Osteoblast (primary cell): ENCODE measurements at regions not wholly inside any gene's neighbourhood (a gene's known extent, or its start where the extent isn't known, plus 50 kb on each side); places are given as distances from the start of the nearest gene placed in this dataset.

ENCODE experiments used
- DNase-seq: peaks from one replicate; pipeline ENCODE4 v3.0.0; 2011; ENCODE audit warnings: low spot score, mixed read lengths; ENCODE audit not compliant: insufficient read length; ENCODE audit errors: missing footprints
- H2AFZ ChIP-seq: 2 replicates; pipeline ENCODE4 v1.6.0; 2011; ENCODE audit warnings: mild to moderate bottlenecking, low read length
- H3K27ac ChIP-seq: 2 replicates; pipeline ENCODE4 v1.5.1; 2011; ENCODE audit warnings: mild to moderate bottlenecking, low read depth, low read length, moderate library complexity
- H3K27me3 ChIP-seq: 2 replicates; pipeline ENCODE4 v1.6.0; 2012; ENCODE audit warnings: mild to moderate bottlenecking, control low read depth, inconsistent platforms, low read length, moderate library complexity; ENCODE audit not compliant: insufficient read depth
- H3K36me3 ChIP-seq: 2 replicates; pipeline ENCODE4 v1.5.1; 2011; ENCODE audit warnings: mild to moderate bottlenecking, low read length, control low read depth, moderate library complexity; ENCODE audit not compliant: insufficient read depth
- H3K4me1 ChIP-seq: 2 replicates; pipeline ENCODE4 v1.5.1; 2011; ENCODE audit warnings: mild to moderate bottlenecking, low read length, control low read depth, moderate library complexity; ENCODE audit not compliant: insufficient read depth
- H3K4me2 ChIP-seq: 2 replicates; pipeline ENCODE4 v1.6.0; 2011; ENCODE audit warnings: mild to moderate bottlenecking, low read length; ENCODE audit not compliant: insufficient read depth
- H3K4me3 ChIP-seq: fragments of 200-600 bp; sonication (generic); 3 replicates; pipeline ENCODE4 v1.5.1; 2012; ENCODE audit warnings: mild to moderate bottlenecking, low read length, inconsistent platforms; ENCODE audit not compliant: insufficient read depth
- H3K79me2 ChIP-seq: 2 replicates; pipeline ENCODE4 v1.6.0; 2012; ENCODE audit warnings: mild to moderate bottlenecking, low read length, control low read depth, inconsistent platforms; ENCODE audit not compliant: insufficient read depth
- H3K9me3 ChIP-seq: 2 replicates; pipeline ENCODE4 v1.5.1; 2011; ENCODE audit warnings: low read depth, low read length, control low read depth
- H4K20me1 ChIP-seq: 2 replicates; pipeline ENCODE4 v1.6.0; 2012; ENCODE audit warnings: mild to moderate bottlenecking, low read length, control low read depth; ENCODE audit not compliant: insufficient read depth
- TF ChIP-seq, protein P1 (sequence below): IDR thresholded peaks from 2 replicates; pipeline ENCODE4 v1.5.1; 2011; ENCODE audit warnings: mild to moderate bottlenecking, low read depth, low read length, moderate library complexity; ENCODE audit errors: extremely low read depth

DNA sequence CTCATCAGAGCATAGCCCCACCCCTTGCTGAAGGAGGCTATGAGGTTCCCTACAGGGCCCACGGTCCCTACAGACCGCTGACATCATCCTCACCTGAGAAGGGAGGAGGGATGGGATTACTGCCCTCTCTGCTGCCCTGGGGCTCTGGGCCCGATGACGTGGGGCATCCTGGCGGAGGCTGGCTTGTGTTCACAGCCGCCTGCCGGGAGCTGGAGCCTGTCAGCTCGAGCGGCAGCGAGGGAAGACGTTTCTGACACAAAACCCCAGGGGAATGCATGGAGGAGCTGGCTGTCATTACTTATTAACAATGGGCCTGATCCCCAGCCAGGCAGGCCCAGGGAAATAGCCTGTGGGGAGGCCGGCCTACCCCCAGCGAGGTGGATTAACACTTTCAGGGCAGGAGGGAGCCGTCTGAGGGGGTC is 106.6 kb upstream of the ATP6AP2 start:
- no peaks in the 10 kb centered on the region for H3K9me3 ChIP-seq
- DNase-seq: no peak
- H3K36me3 ChIP-seq: no peaks in the 10 kb centered on the region
- H2AFZ ChIP-seq: no peak overlapping the region
- TF ChIP-seq, protein P1, sequence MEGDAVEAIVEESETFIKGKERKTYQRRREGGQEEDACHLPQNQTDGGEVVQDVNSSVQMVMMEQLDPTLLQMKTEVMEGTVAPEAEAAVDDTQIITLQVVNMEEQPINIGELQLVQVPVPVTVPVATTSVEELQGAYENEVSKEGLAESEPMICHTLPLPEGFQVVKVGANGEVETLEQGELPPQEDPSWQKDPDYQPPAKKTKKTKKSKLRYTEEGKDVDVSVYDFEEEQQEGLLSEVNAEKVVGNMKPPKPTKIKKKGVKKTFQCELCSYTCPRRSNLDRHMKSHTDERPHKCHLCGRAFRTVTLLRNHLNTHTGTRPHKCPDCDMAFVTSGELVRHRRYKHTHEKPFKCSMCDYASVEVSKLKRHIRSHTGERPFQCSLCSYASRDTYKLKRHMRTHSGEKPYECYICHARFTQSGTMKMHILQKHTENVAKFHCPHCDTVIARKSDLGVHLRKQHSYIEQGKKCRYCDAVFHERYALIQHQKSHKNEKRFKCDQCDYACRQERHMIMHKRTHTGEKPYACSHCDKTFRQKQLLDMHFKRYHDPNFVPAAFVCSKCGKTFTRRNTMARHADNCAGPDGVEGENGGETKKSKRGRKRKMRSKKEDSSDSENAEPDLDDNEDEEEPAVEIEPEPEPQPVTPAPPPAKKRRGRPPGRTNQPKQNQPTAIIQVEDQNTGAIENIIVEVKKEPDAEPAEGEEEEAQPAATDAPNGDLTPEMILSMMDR: no peak
- H3K4me3 ChIP-seq: no peak overlapping the region
- peaks cover 49% of the 10 kb centered on the region for H3K27me3 ChIP-seq
- H3K4me2 ChIP-seq: no peak overlapping the region
- H3K4me1 ChIP-seq: no peaks in the 10 kb centered on the region
- no peaks in the 10 kb centered on the region for H3K79me2 ChIP-seq
- no peaks in the 10 kb centered on the region for H4K20me1 ChIP-seq
- H3K27ac ChIP-seq: no peak overlapping the region

DNA sequence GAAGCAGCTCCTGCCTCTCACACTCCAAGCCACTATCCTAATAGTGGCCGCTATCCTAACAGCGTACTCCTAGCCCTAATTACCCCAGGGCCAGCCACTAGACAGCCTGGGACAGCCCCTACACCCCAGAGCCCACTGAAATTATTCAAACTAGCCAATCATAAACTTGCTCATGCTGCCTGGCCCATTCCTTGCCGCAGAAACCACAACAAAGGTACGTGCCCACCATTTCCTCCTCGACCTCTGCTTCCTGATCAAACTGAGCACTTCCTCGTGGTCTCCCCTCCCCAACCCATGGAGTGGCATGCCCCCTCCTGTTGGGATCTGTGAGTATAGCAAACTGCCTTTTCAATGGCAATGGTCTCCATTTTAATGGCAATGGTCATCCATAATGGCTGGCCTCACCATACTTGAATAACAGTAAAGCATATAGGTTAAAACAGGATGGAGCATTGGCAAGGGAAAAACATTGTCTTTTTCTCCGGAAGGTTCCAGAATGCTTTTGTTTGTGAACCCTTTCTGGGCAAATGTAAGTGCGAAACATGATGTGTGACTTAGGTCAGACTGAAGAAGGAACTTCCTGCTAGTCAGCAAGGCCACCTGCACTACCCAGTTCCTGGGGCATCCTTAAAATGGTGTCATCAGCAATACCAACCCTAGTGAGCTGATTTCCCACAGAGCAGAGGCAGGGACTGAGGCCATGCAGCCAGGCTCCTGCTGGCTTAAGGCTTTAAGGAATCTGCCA is 107.1 kb upstream of the ATP6AP2 start:
- H3K27ac ChIP-seq: no peak overlapping the region
- no peak for DNase-seq
- H2AFZ ChIP-seq: no peak overlapping the region
- no peak overlapping the region for H3K4me2 ChIP-seq
- peaks cover 48% of the 10 kb centered on the region for H3K27me3 ChIP-seq
- no peak overlapping the region for H3K4me3 ChIP-seq
- no peaks in the 10 kb centered on the region for H4K20me1 ChIP-seq
- TF ChIP-seq, protein P1: no peak
- no peaks in the 10 kb centered on the region for H3K79me2 ChIP-seq
- no peaks in the 10 kb centered on the region for H3K4me1 ChIP-seq
- H3K9me3 ChIP-seq: no peaks in the 10 kb centered on the region
- H3K36me3 ChIP-seq: no peaks in the 10 kb centered on the region

DNA sequence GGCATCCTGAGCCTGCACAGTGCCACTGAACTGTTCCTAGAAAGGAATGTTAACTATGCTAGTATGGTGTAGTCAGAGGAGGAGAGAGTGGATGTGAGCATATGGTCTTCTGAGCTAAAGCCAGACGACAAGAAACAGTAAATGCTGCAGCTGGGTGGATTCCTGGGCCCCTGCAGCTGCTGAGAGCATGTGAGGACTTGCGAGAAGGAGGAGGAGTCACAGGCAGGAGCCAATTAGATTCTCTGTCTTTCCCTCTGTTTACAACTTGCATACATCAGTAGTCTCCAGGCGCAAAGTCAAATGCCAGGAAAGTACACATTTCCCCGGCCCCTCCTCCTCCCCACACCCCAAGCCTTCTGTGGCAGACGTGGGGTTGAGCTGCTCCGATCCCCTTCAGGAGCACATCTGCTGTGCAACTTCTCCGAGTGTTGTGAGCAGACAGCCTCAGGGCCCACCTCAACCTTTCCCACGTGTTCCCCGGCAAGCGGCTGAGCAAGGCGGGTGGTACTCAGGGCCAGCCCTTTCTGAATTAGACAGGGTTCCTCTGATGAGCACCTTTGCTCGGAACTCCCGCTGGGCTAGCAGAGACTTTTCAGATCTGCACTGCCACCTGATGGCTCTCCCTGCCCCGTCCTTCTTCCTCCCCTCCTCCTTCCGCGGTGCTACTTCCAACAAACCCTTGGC is 108.7 kb upstream of the ATP6AP2 start:
- H3K36me3 ChIP-seq: no peaks in the 10 kb centered on the region
- no peak overlapping the region for H3K4me2 ChIP-seq
- H3K27me3 ChIP-seq: peaks cover 44% of the 10 kb centered on the region
- no peak overlapping the region for H2AFZ ChIP-seq
- H3K27ac ChIP-seq: no peak overlapping the region
- no peaks in the 10 kb centered on the region for H3K79me2 ChIP-seq
- H4K20me1 ChIP-seq: no peaks in the 10 kb centered on the region
- H3K9me3 ChIP-seq: no peaks in the 10 kb centered on the region
- peak; percentile 59 for DNase-seq
- H3K4me3 ChIP-seq: no peak overlapping the region
- no peaks in the 10 kb centered on the region for H3K4me1 ChIP-seq
- TF ChIP-seq, protein P1: no peak

DNA sequence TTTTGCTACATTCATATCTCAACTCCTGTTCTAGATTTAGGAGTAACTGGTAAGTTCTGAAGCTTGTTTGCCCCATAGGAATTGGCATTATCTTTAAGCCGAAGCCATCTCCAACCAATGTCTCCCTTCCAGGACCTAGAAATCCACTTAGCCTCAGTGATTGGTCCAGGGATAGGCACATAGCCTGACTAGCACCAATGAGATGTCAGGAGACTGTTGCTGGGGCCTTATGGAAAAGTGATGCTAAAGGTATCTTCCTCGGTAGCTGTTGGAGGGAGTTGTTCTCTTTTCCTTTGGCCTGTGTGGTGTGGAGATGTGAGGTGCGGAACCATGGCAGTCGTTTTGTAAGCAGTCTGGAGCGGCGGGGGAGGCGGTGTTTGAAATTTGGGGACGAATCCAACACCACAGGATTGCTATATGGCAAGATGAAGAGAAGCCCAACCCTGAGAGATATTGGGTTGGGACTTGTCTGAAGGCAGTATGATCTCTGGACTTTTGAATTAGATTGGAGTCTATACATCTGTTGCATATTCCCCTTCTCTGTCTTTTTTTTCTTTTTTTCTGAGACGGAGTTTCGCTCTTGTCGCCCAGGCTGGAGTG is 109.8 kb upstream of the ATP6AP2 start:
- DNase-seq: no peak
- no peak overlapping the region for H2AFZ ChIP-seq
- H3K9me3 ChIP-seq: no peaks in the 10 kb centered on the region
- TF ChIP-seq, protein P1: no peak
- no peaks in the 10 kb centered on the region for H3K36me3 ChIP-seq
- H3K27ac ChIP-seq: no peak overlapping the region
- H3K4me3 ChIP-seq: no peak overlapping the region
- peaks cover 37% of the 10 kb centered on the region for H3K27me3 ChIP-seq
- no peaks in the 10 kb centered on the region for H3K79me2 ChIP-seq
- no peak overlapping the region for H3K4me2 ChIP-seq
- no peaks in the 10 kb centered on the region for H4K20me1 ChIP-seq
- H3K4me1 ChIP-seq: no peaks in the 10 kb centered on the region
